HEK293T (cell line): ENCODE measurements at regions not wholly inside any gene's neighbourhood (a gene's known extent, or its start where the extent isn't known, plus 50 kb on each side); places are given as distances from the start of the nearest gene placed in this dataset.

Source experiments
- ARNT ChIP-seq: fragments of 450-650 bp; IDR thresholded peaks from 2 replicates; pipeline ENCODE4 v1.6.1; 2017; ENCODE audit warnings: mild to moderate bottlenecking
- BHLHE40 ChIP-seq: fragments of 450-650 bp; IDR thresholded peaks from 2 replicates; pipeline ENCODE4 v1.6.1; 2016; ENCODE audit warnings: mild to moderate bottlenecking, moderate library complexity, borderline replicate concordance
- CTBP1 ChIP-seq: fragments of 450-650 bp; IDR thresholded peaks from 2 replicates; pipeline ENCODE4 v1.6.1; 2016; ENCODE audit warnings: borderline replicate concordance
- FOXK2 ChIP-seq: fragments of 450-650 bp; IDR thresholded peaks from 2 replicates; pipeline ENCODE4 v1.6.1; 2016; ENCODE audit warnings: mild to moderate bottlenecking
- FOXM1 ChIP-seq: fragments of 450-650 bp; IDR thresholded peaks from 2 replicates; pipeline ENCODE4 v1.6.1; 2017; ENCODE audit warnings: mild to moderate bottlenecking, borderline replicate concordance
- LEF1 ChIP-seq: fragments of 450-650 bp; IDR thresholded peaks from 2 replicates; pipeline ENCODE4 v1.6.1; 2017; ENCODE audit warnings: mild to moderate bottlenecking, borderline replicate concordance
- NFRKB ChIP-seq: fragments of 450-650 bp; IDR thresholded peaks from 2 replicates; pipeline ENCODE4 v1.6.1; 2016; ENCODE audit warnings: mild to moderate bottlenecking, moderate library complexity
- PKNOX1 ChIP-seq: fragments of 450-650 bp; IDR thresholded peaks from 2 replicates; pipeline ENCODE4 v1.6.1; 2016
- SP1 ChIP-seq: fragments of 450-650 bp; IDR thresholded peaks from 2 replicates; pipeline ENCODE4 v1.6.1; 2017
- SUZ12 ChIP-seq: fragments of 450-650 bp; IDR thresholded peaks from 2 replicates; pipeline ENCODE4 v1.6.1; 2016; ENCODE audit warnings: mild to moderate bottlenecking
- TARDBP ChIP-seq: fragments of 450-650 bp; IDR thresholded peaks from 2 replicates; pipeline ENCODE4 v1.6.1; 2016

GRCh38 chr6:112560651-112561050 is 213.5 kb downstream of the RFPL4B start:
- no peak for TF ChIP-seq BHLHE40
- TF ChIP-seq NFRKB = no peak
- TF ChIP-seq LEF1 = no peak
- no peak for TF ChIP-seq TARDBP
- TF ChIP-seq PKNOX1 = no peak
- no peak for TF ChIP-seq FOXM1
- TF ChIP-seq ARNT = no peak
- no peak for TF ChIP-seq CTBP1
- no peak for TF ChIP-seq SUZ12
- TF ChIP-seq SP1 = no peak
- no peak for TF ChIP-seq FOXK2
